Activated CD8-positive, alpha-beta memory T cell treated with anti-CD3 and anti-CD28 coated beads, Interleukin-2, amount 50 U/mL, for 48 hours (primary cell): ENCODE measurements at regions not wholly inside any gene's neighbourhood (a gene's known extent, or its start where the extent isn't known, plus 50 kb on each side); places are given as distances from the start of the nearest gene placed in this dataset.
"Not testable (repeated sequence)": the region's sequence is repeated elsewhere in the genome, so short reads cannot be mapped to it uniquely, and the experiment has no call there.

Experiments used
- DNase-seq: peaks from one replicate; pipeline ENCODE4 v3.0.0-alpha.2; 2020

GRCh38 chr15:31705076-31705678 lies 325.1 kb upstream of the CHRNA7 start:
- DNase-seq, result not testable (repeated sequence)

GRCh38 chr15:31707944-31708702 lies 322.2 kb upstream of the CHRNA7 start:
- DNase-seq, result not testable (repeated sequence)

GRCh38 chr15:31708703-31709327 lies 321.5 kb upstream of the CHRNA7 start:
- not testable (repeated sequence) for DNase-seq

DNA sequence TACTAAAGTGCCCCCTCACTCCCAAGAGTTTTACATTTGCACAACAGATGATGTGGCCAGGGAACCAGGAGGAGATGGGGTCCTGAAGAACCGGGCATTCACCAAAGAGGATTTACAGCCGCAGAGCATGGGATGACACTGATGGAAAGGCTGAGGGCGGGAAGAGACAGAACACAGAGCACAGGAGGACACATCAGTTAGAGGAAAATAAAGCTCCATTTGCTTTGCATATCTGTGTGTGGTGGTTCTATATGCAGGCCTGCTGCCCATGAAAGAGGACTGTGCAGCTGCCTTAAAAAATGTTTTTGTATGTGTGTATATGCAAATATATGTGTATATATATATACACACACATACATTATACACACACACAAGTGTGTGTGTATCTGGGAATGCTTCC lies 320.8 kb upstream of the CHRNA7 start:
- DNase-seq, result not testable (repeated sequence)

DNA sequence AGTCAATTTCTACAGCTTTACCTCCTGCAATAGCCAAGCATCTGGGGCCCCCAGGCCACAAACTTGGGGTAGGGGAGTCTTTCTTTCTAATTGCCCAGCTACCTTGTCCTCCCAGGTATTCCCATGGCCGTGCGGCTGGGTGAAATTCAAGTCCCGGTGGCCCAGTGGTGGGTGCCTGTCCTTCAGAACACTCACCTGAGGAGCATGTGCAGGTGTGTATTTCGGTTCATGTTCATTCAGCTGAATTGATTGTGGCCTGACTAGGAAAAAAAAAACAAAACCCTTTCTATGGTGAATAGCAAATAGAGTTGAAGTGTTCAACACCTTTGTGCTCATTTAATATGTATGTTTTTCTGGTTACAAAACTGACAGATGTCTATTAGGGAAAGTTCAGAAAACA lies 319.5 kb upstream of the CHRNA7 start:
- DNase-seq, result not testable (repeated sequence)

GRCh38 chr15:31715208-31715607 lies 315.1 kb upstream of the CHRNA7 start:
- not testable (repeated sequence) for DNase-seq

GRCh38 chr15:31718625-31719024 lies 311.7 kb upstream of the CHRNA7 start:
- DNase-seq, result not testable (repeated sequence)

- not testable (repeated sequence) for DNase-seq
Observed at GRCh38 chr15:31719396-31720022, 310.8 kb upstream of the CHRNA7 start.

DNA sequence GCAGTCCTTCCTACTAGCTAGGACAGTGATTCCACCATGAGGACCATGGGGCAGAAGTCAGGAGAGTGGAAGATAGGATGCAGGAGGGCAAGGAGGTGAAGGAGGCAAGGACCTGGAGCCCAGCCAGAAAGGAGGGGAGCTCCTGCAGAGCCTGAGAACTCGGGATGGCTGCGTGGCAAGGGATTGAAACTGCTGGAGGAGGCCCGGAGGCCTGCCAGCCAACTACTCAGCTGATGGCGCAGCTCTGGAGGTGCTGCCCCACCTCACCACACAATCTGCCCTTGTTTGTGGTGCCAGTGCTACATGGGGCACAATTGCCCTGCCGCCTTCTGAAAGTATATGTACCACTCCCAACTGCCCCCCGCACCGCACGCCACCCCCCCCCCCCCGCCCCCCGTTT lies 307.3 kb upstream of the CHRNA7 start:
- DNase-seq, result not testable (repeated sequence)

DNA sequence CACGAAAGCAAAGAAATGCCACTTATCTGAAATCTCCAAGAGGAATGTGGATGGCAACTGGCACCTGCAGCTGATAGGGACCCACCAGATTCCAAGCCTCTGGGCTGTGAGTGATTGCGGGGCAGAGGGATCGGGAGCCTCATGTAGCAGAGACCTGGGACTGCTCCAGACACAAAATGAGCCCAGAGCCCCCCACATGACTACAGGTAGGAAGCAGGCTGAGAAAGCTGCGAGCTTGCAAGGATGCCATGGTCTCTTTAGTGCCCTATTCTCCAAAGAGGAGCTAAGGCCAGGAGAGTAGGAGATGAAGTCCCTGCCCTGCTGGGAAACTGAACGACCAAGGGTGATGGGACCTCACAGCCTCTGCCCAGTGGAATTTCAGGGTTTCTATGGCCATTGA lies 305.4 kb upstream of the CHRNA7 start:
- DNase-seq, result not testable (repeated sequence)

DNA sequence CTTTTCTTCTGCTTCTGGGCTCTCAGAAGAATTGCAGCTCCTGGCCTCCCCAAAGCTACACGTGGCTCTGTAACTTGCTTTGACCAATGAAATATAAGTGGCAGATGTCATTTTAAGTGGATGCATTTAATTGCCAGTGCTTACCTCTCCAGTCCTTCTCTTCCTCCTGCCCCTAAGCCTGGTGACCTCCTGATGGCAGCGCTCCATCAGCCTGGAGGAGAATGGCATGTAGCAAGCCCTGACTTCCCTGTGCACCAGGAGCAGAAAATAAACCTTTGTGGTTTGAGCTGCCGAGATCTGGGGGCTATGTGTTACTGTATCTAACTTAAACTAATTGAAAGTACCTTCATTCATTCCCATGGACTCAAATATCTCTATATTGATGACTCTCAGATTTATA lies 304.7 kb upstream of the CHRNA7 start:
- not testable (repeated sequence) for DNase-seq

DNA sequence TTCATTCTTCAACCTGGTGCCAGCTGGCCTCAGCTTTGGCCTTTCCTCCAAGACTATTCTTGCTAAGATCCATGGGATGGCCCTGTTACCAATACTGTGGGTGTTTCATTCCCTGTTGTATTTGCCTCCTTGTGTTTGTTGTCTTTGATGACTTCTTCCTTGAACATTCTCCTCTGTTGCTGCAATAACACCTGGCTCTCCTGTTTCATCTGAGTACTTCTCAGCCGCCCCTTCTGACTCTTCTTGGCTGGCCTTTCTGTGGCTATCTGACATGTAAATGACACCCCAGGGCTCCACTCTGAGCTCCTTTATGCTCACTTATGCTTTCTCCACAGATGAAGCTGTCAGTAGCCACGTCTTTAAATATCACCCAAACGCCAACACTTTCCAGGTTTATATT lies 302.7 kb upstream of the CHRNA7 start:
- no peak for DNase-seq

GRCh38 chr15:31732726-31733125 lies 297.6 kb upstream of the CHRNA7 start:
- no peak for DNase-seq

DNA sequence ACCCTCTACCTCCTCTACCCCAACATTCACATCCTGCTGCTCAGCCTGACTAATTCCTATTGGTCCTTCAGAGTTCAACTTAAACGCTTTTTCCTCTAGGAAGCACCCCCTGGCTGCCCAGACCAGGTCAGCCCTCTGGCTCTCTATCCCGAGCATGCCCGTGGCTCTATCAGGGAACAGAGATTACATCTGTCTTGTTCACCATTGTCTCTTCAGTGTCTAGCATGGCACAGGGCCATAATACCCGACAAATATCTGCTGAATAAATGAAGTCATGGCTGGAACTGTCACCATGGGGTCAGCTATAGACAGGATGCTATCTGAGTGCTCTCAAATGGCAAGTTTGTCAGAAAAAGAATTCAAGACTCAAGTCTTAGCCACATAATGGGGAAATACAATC lies 296.9 kb upstream of the CHRNA7 start:
- no peak for DNase-seq

DNA sequence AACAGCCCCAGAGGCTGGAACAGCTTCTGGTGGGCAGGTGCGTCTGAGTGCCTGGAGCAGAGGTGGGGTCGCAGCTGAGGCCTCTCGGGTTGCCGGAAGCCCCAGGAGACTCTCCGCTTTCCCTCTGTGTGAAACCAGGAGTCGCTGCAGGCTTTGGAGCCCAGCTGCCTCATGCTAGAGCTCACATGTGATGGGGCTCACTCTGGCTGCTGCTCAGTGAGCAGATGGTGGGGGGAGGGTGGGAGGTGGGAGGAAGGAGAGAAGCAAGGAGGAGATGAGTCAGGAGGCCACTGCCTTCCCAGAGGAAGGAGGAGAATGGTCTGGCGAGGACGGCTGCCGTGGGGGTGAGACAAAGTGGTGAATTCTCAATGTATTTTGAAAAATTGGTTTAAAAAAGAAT lies 290.1 kb upstream of the CHRNA7 start:
- no peak for DNase-seq

DNA sequence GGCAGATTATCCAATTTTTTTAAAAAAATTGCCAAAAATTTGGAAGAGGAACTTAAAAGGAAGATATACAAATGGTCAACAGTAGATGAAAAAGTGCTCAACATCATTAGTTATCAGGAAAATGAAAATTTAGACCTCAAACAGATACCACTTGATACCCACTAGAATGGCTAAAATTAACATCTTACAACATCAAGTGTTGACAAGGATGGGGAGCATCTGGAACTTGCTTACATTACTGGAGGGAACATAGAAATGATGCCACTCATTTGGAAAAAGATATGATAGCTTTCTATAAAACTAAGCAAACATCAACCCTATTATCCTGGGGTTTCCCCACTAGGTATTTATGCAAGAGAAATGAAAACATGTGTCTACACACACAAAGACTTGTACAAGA lies 284.5 kb upstream of the CHRNA7 start:
- DNase-seq, result no peak

DNA sequence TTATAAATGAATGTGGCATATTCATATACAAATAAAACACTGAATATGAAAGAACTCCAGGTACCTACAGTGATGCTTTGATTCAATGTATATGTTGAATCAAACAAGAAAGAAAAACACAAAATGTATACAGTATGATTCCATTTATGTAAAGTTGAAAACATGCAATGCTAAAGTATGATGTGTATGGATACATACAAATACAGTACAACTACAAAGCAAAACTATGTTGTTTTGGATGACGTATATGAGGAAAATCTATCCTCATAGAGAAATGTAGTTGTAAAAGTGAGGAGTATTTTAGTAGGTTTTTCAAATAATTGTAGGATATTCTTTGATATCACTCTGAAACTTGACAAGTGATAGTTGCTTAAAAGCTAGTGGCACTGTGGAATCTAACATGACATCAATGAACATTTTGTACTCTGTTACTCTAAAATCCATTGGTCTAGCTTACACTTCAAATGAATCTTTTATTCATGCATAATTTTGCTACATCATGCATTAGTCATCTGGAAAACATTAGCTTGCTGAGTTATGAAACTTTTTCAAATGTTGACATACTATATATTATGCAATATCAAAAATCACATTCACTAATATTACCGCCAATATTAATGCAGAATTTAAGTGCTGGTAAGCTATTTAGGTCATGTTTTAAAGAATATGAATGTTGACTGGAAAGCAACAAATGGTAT lies 278.1 kb upstream of the CHRNA7 start:
- DNase-seq, result no peak

DNA sequence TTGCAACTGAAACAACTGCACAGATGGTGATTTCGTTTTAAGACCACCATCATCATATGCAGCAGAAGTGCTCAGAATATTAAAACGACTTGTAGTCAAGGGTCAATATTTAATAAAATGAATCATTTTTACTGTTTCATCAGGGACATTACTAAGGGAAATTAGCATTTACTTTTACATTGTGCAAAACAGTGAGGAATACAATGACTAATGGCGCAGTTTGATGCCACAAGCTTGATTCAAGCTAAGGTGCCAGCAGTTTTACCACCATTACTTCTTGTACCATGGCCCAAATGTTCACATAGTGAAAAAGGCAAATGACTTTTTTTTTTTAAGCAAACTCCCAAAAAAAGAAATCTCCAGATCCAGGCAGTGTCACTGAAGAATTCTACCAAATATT lies 277.4 kb upstream of the CHRNA7 start:
- no peak for DNase-seq

GRCh38 chr15:31758126-31758525 lies 272.2 kb upstream of the CHRNA7 start:
- DNase-seq, result no peak

DNA sequence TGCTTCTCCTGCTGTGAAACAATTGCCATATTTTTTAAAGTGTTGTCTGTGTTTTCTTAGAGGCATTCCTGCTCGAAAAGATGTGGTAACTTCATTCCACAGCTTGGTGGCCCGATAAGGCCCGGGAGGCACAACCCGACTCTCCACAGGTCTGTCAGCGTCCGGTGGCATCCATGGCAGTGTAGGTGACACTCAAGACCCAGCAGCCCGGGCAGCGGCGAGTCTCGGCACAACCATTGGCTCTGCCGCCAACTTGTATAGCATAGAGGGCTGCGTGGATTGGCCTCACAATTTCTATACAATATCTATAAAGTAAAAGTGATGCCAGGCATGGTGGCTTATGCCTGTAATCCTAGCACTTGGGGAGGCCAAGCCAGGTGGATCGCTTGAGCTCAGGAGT lies 262.3 kb upstream of the CHRNA7 start:
- no peak for DNase-seq

- DNase-seq, result no peak
Observed at GRCh38 chr15:31774045-31774444, 256.3 kb upstream of the CHRNA7 start.

GRCh38 chr15:31776039-31776438 lies 254.3 kb upstream of the CHRNA7 start:
- DNase-seq, result no peak

DNA sequence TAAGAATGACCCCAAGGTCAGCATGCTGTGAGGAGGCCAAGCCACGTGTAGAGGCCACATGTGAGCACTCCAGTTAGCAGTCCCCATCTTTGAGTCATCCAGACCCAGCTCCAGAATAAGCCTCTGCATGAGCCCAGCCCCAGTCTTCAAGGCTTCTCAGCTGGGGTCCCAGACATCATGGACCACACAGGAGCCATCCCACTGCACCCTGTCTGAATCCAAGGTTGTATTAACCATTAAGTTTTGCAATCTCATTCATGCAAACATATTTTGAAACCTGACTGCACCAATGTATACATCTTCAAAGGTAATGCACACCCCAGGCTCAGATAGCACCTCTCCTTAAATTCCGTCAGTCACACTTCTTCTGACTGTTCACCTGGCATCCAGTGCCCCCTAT lies 249.1 kb upstream of the CHRNA7 start:
- DNase-seq, result no peak
